ENCODE measurements at regions not wholly inside any gene's neighbourhood (a gene's known extent, or its start where the extent isn't known, plus 50 kb on each side); places are given as distances from the start of the nearest gene placed in this dataset.

DNA sequence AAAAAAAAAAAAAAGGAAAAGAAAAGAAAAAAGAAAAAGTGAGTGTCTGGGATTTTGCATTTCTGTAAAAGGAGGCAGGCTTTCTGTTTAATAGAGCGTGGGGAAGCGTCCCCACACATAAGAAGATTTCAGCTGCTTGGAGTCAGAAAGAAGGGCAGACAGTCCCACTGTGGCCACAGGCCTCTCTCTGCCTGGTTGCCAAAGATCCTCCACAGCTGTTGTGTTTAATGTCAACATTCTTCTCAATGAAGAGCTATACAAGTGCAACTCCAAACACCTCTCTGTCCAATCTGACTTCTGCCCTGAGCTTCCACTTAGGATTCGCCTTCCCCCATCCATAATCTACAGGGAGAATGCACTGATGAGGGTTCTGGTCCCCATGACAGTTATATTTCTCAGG is 64.3 kb upstream of the MLN start:
- TF ChIP-seq, protein P1, sequence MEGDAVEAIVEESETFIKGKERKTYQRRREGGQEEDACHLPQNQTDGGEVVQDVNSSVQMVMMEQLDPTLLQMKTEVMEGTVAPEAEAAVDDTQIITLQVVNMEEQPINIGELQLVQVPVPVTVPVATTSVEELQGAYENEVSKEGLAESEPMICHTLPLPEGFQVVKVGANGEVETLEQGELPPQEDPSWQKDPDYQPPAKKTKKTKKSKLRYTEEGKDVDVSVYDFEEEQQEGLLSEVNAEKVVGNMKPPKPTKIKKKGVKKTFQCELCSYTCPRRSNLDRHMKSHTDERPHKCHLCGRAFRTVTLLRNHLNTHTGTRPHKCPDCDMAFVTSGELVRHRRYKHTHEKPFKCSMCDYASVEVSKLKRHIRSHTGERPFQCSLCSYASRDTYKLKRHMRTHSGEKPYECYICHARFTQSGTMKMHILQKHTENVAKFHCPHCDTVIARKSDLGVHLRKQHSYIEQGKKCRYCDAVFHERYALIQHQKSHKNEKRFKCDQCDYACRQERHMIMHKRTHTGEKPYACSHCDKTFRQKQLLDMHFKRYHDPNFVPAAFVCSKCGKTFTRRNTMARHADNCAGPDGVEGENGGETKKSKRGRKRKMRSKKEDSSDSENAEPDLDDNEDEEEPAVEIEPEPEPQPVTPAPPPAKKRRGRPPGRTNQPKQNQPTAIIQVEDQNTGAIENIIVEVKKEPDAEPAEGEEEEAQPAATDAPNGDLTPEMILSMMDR (conservative IDR thresholded peaks at IDR 0.05) = no peak
- TF ChIP-seq EZH2 (IDR thresholded peaks at IDR 0.05; ENCODE audit: low read depth) = no peak
